ENCODE measurements at regions not wholly inside any gene's neighbourhood (a gene's known extent, or its start where the extent isn't known, plus 50 kb on each side); places are given as distances from the start of the nearest gene placed in this dataset.

GRCh38 chr5:159820692-159821091 is 95.6 kb upstream of the ADRA1B start:
- no peak overlapping the region for H3K4me2 ChIP-seq (ENCODE audit: low read length)
- Mint-ChIP-seq H3K9me3 (ENCODE audit: unreplicated experiment) (peaks cover 2% of the 10 kb centered on the region), H3K27ac (ENCODE audit: unreplicated experiment) (no peak overlapping the region), H3K27me3 (ENCODE audit: low read depth, unreplicated experiment) (peaks cover 7% of the 10 kb centered on the region), H3K36me3 (ENCODE audit: low read depth, unreplicated experiment) (peaks cover 3% of the 10 kb centered on the region), H3K4me3 (ENCODE audit: unreplicated experiment) (no peak overlapping the region), H3K4me1 (ENCODE audit: low read depth, unreplicated experiment) (peaks cover 18% of the 10 kb centered on the region)
- no peak overlapping the region for H3K27ac ChIP-seq (ENCODE audit: low read depth, low read length)
- no peak overlapping the region for H3K9ac ChIP-seq (ENCODE audit: low read length)
- no peaks in the 10 kb centered on the region for H3K9me3 ChIP-seq (ENCODE audit: insufficient read depth, low read depth, low read length)
- no peaks in the 10 kb centered on the region for H3K79me2 ChIP-seq (ENCODE audit: insufficient read depth, low read length)
- H4K20me1 ChIP-seq (ENCODE audit: insufficient read depth, low read length), result no peaks in the 10 kb centered on the region
- TF ChIP-seq CTCF (IDR thresholded peaks at IDR 0.05; ENCODE audit: insufficient read depth, low read depth, low read length), result no peak
- TF ChIP-seq EZH2 (IDR thresholded peaks at IDR 0.05; ENCODE audit: insufficient read depth, low read length), result no peak
- no peaks in the 10 kb centered on the region for H3K36me3 ChIP-seq (ENCODE audit: insufficient read depth, low read length)
- H3K4me3 ChIP-seq (ENCODE audit: insufficient read depth, low read depth, low read length), result no peak overlapping the region
- H3K27me3 ChIP-seq (ENCODE audit: insufficient read depth, low read length), result no peaks in the 10 kb centered on the region
- H3K4me1 ChIP-seq (ENCODE audit: insufficient read depth, low read length), result no peaks in the 10 kb centered on the region
- H2AFZ ChIP-seq (ENCODE audit: low read depth, low read length), result no peak overlapping the region
- no peak for FAIRE-seq
- no peak for DNase-seq (ENCODE audit: low read depth)

- no peak overlapping the region for H3K27ac Mint-ChIP-seq (ENCODE audit: unreplicated experiment)
- H3K27me3 Mint-ChIP-seq (ENCODE audit: low read depth, unreplicated experiment), result peaks cover 7% of the 10 kb centered on the region
- H3K4me1 ChIP-seq (ENCODE audit: insufficient read depth, low read length), result peaks cover 6% of the 10 kb centered on the region
- no peaks in the 10 kb centered on the region for H3K27me3 ChIP-seq (ENCODE audit: insufficient read depth, low read length)
- H3K36me3 ChIP-seq (ENCODE audit: insufficient read depth, low read length), result no peaks in the 10 kb centered on the region
- H3K9ac ChIP-seq (ENCODE audit: low read length), result no peak overlapping the region
- no peaks in the 10 kb centered on the region for H3K79me2 ChIP-seq (ENCODE audit: insufficient read depth, low read length)
- no peaks in the 10 kb centered on the region for H4K20me1 ChIP-seq (ENCODE audit: insufficient read depth, low read length)
- H3K9me3 ChIP-seq (ENCODE audit: insufficient read depth, low read depth, low read length), result no peaks in the 10 kb centered on the region
- DNase-seq (ENCODE audit: low read depth), result no peak
- no peak overlapping the region for H3K27ac ChIP-seq (ENCODE audit: low read depth, low read length)
- no peak overlapping the region for H3K4me2 ChIP-seq (ENCODE audit: low read length)
- no peak overlapping the region for H2AFZ ChIP-seq (ENCODE audit: low read depth, low read length)
- peaks cover 24% of the 10 kb centered on the region for H3K4me1 Mint-ChIP-seq (ENCODE audit: low read depth, unreplicated experiment)
- H3K9me3 Mint-ChIP-seq (ENCODE audit: unreplicated experiment), result peaks cover 2% of the 10 kb centered on the region
- H3K4me3 ChIP-seq (ENCODE audit: insufficient read depth, low read depth, low read length), result no peak overlapping the region
- no peak for FAIRE-seq
- H3K4me3 Mint-ChIP-seq (ENCODE audit: unreplicated experiment), result no peak overlapping the region
- H3K36me3 Mint-ChIP-seq (ENCODE audit: low read depth, unreplicated experiment), result peaks cover 3% of the 10 kb centered on the region
- TF ChIP-seq CTCF (IDR thresholded peaks at IDR 0.05; ENCODE audit: insufficient read depth, low read depth, low read length) (no peak), EZH2 (IDR thresholded peaks at IDR 0.05; ENCODE audit: insufficient read depth, low read length) (no peak)
Observed at GRCh38 chr5:159821461-159821940, 94.8 kb upstream of the ADRA1B start.
